Osteocyte (in vitro differentiated cells): ENCODE measurements at regions not wholly inside any gene's neighbourhood (a gene's known extent, or its start where the extent isn't known, plus 50 kb on each side); places are given as distances from the start of the nearest gene placed in this dataset.
A peak's percentile ranks its signal among the peaks of the same experiment; 100 is the strongest.

Experiments
- DNase-seq: peaks from one replicate; pipeline ENCODE4 v3.0.0; 2021; ENCODE audit warnings: mixed read lengths; ENCODE audit not compliant: unreplicated experiment; ENCODE audit errors: extremely low spot score
- H3K27ac Mint-ChIP-seq: one replicate; pipeline ENCODE4 v1.8.0; 2021; ENCODE audit warnings: mild to moderate bottlenecking, mixed read lengths; ENCODE audit not compliant: unreplicated experiment
- H3K27me3 Mint-ChIP-seq: one replicate; pipeline ENCODE4 v1.8.0; 2021; ENCODE audit warnings: mixed read lengths; ENCODE audit not compliant: unreplicated experiment
- H3K36me3 Mint-ChIP-seq: one replicate; pipeline ENCODE4 v1.8.0; 2021; ENCODE audit warnings: mixed read lengths; ENCODE audit not compliant: unreplicated experiment
- H3K4me1 Mint-ChIP-seq: one replicate; pipeline ENCODE4 v1.8.0; 2021; ENCODE audit warnings: mixed read lengths; ENCODE audit not compliant: unreplicated experiment
- H3K4me3 Mint-ChIP-seq: one replicate; pipeline ENCODE4 v1.8.0; 2021; ENCODE audit warnings: mild to moderate bottlenecking, moderate library complexity, mixed read lengths; ENCODE audit not compliant: unreplicated experiment
- H3K9me3 Mint-ChIP-seq: one replicate; pipeline ENCODE4 v1.8.0; 2021; ENCODE audit warnings: mixed read lengths; ENCODE audit not compliant: unreplicated experiment
- CTCF ChIP-seq: fragments of 200-600 bp; sonication (generic); IDR thresholded peaks from 2 replicates; pipeline ENCODE4 v1.5.0; 2021; ENCODE audit warnings: antibody characterized with exemption, mild to moderate bottlenecking, moderate library complexity

DNA sequence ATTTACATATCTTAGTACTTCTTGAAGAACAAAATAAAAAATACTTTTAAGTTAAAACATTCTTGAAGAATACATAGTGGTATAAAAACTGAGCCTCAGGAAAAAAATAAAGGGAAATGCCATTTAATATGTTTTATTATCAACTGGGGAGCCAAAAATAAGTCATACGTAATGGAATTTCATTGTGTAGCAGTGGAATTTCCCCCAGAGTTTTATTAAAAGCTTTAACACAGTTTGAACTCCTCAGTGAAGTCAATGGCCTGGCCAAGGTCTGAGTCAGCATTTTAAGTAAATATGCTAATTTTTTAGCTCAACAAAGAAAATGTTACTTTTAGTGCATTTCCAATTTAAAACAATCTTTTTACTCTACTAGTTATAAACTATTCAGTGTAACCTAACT lies 350.1 kb upstream of the ATP2B1 start:
- no peak for DNase-seq
- no peaks in the 10 kb centered on the region for H3K36me3 Mint-ChIP-seq
- H3K9me3 Mint-ChIP-seq: no peaks in the 10 kb centered on the region
- H3K4me1 Mint-ChIP-seq: peaks cover 41% of the 10 kb centered on the region
- no peaks in the 10 kb centered on the region for H3K27me3 Mint-ChIP-seq
- peak overlapping the region; percentile 67 for H3K27ac Mint-ChIP-seq
- no peak overlapping the region for H3K4me3 Mint-ChIP-seq
- no peak for TF ChIP-seq CTCF

DNA sequence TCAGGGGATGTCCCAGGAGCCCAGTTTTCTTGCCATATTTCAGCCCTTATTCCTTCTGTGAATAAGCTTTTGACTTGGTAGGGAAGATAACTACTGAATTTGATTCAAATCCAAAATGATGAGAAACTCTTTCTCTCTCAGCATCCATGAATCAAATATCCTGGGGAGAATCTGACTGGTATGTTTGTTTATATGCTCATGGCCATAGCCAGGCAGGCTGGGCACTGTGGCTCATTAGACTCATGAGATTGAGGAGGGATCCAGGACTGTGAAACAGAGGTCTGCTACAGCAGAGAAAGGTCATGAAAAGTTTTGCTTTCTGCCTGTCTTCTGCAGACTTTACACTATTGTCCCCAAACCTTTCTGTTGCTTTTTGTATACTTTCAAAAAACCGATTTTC lies 346.4 kb upstream of the ATP2B1 start:
- no peaks in the 10 kb centered on the region for H3K36me3 Mint-ChIP-seq
- peak overlapping the region; percentile 9 for H3K27ac Mint-ChIP-seq
- no peak for DNase-seq

DNA sequence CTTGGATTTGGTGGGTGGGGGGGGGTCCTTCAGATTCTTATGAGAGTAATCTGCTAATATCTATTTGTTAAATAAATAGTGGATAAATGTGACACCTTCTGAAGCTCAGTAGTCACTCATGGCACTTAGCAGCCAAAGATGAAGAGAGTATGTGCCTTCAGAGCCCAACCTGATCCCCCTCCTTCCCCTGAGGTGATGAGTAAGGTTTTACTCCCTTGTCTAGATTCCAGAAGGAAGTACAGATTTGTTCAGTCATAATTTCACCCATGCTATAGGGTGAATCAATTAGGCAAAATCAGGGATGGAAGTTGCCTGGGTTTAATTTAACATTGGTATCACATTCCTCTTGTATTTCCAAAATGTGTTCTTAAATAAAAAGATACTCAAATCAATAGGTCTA lies 340.3 kb upstream of the ATP2B1 start:
- Mint-ChIP-seq H3K27me3 (no peaks in the 10 kb centered on the region), H3K9me3 (no peaks in the 10 kb centered on the region), H3K27ac (no peak overlapping the region), H3K4me1 (peaks cover 10% of the 10 kb centered on the region), H3K4me3 (no peak overlapping the region), H3K36me3 (no peaks in the 10 kb centered on the region)
- DNase-seq: no peak
- TF ChIP-seq CTCF: no peak

More for the DNA sequence above, 346.4 kb upstream of the ATP2B1 start:
- Mint-ChIP-seq H3K4me3 (no peak overlapping the region), H3K4me1 (peaks cover 31% of the 10 kb centered on the region), H3K27me3 (no peaks in the 10 kb centered on the region), H3K9me3 (no peaks in the 10 kb centered on the region)
- TF ChIP-seq CTCF: no peak

DNA sequence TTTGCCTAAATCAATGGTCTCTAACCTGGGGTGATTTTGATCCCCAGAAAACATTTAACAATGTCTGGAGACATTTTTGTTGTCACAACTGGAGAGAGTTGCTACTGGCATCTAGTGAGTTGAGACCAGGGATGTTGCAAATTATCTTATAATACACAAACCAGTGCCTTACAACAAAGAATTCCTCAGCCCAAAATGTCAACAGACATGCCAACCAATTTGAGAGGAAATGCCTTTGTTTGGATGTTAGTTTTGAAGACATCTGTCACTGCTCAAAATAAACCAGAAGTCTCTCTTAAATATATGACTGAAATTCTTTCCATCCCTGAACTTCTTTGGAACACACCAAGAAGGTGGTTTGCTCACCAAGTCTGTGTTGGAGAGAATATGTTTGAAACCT lies 336.9 kb upstream of the ATP2B1 start:
- Mint-ChIP-seq H3K4me3 (no peak overlapping the region), H3K36me3 (peaks cover 3% of the 10 kb centered on the region), H3K4me1 (peaks cover 26% of the 10 kb centered on the region), H3K9me3 (peaks cover 7% of the 10 kb centered on the region), H3K27ac (no peak overlapping the region), H3K27me3 (no peaks in the 10 kb centered on the region)
- DNase-seq: no peak
- no peak for TF ChIP-seq CTCF

DNA sequence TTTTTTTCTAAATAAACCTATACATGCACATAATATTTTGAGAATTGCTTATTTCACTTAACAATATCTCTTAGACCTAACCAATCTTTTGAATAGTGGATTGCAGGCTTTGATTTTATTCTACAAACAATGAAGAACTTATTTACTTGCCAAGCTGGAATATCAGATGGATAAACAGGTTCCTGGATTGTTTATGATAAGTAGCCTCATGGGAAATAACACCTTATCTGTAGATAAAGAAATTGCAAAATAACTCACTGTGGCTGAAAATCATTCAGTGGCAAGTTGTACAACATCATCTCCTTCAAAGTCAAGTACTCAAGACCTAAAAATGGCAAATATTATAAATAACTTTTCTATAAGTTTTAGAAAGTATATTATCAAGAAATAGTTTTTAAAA lies 335.4 kb upstream of the ATP2B1 start:
- H3K27me3 Mint-ChIP-seq: no peaks in the 10 kb centered on the region
- no peak overlapping the region for H3K4me3 Mint-ChIP-seq
- DNase-seq: no peak

More for the DNA sequence above, 335.4 kb upstream of the ATP2B1 start:
- H3K27ac Mint-ChIP-seq: no peak overlapping the region
- H3K36me3 Mint-ChIP-seq: peaks cover 3% of the 10 kb centered on the region
- no peak for TF ChIP-seq CTCF
- peaks cover 7% of the 10 kb centered on the region for H3K9me3 Mint-ChIP-seq
- H3K4me1 Mint-ChIP-seq: peaks cover 26% of the 10 kb centered on the region
